Osteoblast (primary cell): ENCODE measurements at regions not wholly inside any gene's neighbourhood (a gene's known extent, or its start where the extent isn't known, plus 50 kb on each side); places are given as distances from the start of the nearest gene placed in this dataset.

Source experiments
- DNase-seq: peaks from one replicate; pipeline ENCODE4 v3.0.0; 2011; ENCODE audit warnings: low spot score, mixed read lengths; ENCODE audit not compliant: insufficient read length; ENCODE audit errors: missing footprints
- H2AFZ ChIP-seq: 2 replicates; pipeline ENCODE4 v1.6.0; 2011; ENCODE audit warnings: mild to moderate bottlenecking, low read length
- H3K27ac ChIP-seq: 2 replicates; pipeline ENCODE4 v1.5.1; 2011; ENCODE audit warnings: mild to moderate bottlenecking, low read depth, low read length, moderate library complexity
- H3K27me3 ChIP-seq: 2 replicates; pipeline ENCODE4 v1.6.0; 2012; ENCODE audit warnings: mild to moderate bottlenecking, control low read depth, inconsistent platforms, low read length, moderate library complexity; ENCODE audit not compliant: insufficient read depth
- H3K36me3 ChIP-seq: 2 replicates; pipeline ENCODE4 v1.5.1; 2011; ENCODE audit warnings: mild to moderate bottlenecking, low read length, control low read depth, moderate library complexity; ENCODE audit not compliant: insufficient read depth
- H3K4me1 ChIP-seq: 2 replicates; pipeline ENCODE4 v1.5.1; 2011; ENCODE audit warnings: mild to moderate bottlenecking, low read length, control low read depth, moderate library complexity; ENCODE audit not compliant: insufficient read depth
- H3K4me2 ChIP-seq: 2 replicates; pipeline ENCODE4 v1.6.0; 2011; ENCODE audit warnings: mild to moderate bottlenecking, low read length; ENCODE audit not compliant: insufficient read depth
- H3K4me3 ChIP-seq: fragments of 200-600 bp; sonication (generic); 3 replicates; pipeline ENCODE4 v1.5.1; 2012; ENCODE audit warnings: mild to moderate bottlenecking, low read length, inconsistent platforms; ENCODE audit not compliant: insufficient read depth
- H3K79me2 ChIP-seq: 2 replicates; pipeline ENCODE4 v1.6.0; 2012; ENCODE audit warnings: mild to moderate bottlenecking, low read length, control low read depth, inconsistent platforms; ENCODE audit not compliant: insufficient read depth
- H3K9me3 ChIP-seq: 2 replicates; pipeline ENCODE4 v1.5.1; 2011; ENCODE audit warnings: low read depth, low read length, control low read depth
- H4K20me1 ChIP-seq: 2 replicates; pipeline ENCODE4 v1.6.0; 2012; ENCODE audit warnings: mild to moderate bottlenecking, low read length, control low read depth; ENCODE audit not compliant: insufficient read depth
- CTCF ChIP-seq: IDR thresholded peaks from 2 replicates; pipeline ENCODE4 v1.5.1; 2011; ENCODE audit warnings: mild to moderate bottlenecking, low read depth, low read length, moderate library complexity; ENCODE audit errors: extremely low read depth

- Histone ChIP-seq H3K9me3 (peaks cover 2% of the 10 kb centered on the region), H2AFZ (no peak overlapping the region), H3K79me2 (no peaks in the 10 kb centered on the region), H3K4me3 (no peak overlapping the region), H3K4me2 (no peak overlapping the region), H3K4me1 (no peaks in the 10 kb centered on the region), H3K27me3 (no peaks in the 10 kb centered on the region), H3K27ac (no peak overlapping the region), H4K20me1 (no peaks in the 10 kb centered on the region), H3K36me3 (no peaks in the 10 kb centered on the region)
- no peak for DNase-seq
- no peak for TF ChIP-seq CTCF
These were observed 1313.0 kb upstream of the FAM98A start for GRCh38 chr2:34912084-34912483.

- Histone ChIP-seq H3K27me3 (no peaks in the 10 kb centered on the region), H3K9me3 (peaks cover 2% of the 10 kb centered on the region), H3K4me2 (no peak overlapping the region), H4K20me1 (no peaks in the 10 kb centered on the region), H3K79me2 (no peaks in the 10 kb centered on the region), H3K4me3 (no peak overlapping the region), H2AFZ (no peak overlapping the region), H3K27ac (no peak overlapping the region), H3K4me1 (no peaks in the 10 kb centered on the region), H3K36me3 (no peaks in the 10 kb centered on the region)
- no peak for DNase-seq
- no peak for TF ChIP-seq CTCF
These were observed 1311.0 kb upstream of the FAM98A start for GRCh38 chr2:34909992-34910705.

- Histone ChIP-seq H3K36me3 (no peaks in the 10 kb centered on the region), H3K79me2 (no peaks in the 10 kb centered on the region), H3K27me3 (no peaks in the 10 kb centered on the region), H3K4me1 (no peaks in the 10 kb centered on the region), H3K9me3 (no peaks in the 10 kb centered on the region), H3K4me2 (no peak overlapping the region), H3K4me3 (no peak overlapping the region), H3K27ac (no peak overlapping the region), H2AFZ (no peak overlapping the region), H4K20me1 (no peaks in the 10 kb centered on the region)
- no peak for DNase-seq
- no peak for TF ChIP-seq CTCF
These were observed 1308.7 kb upstream of the FAM98A start for GRCh38 chr2:34907812-34908211.

GRCh38 chr2:34901739-34902138 lies 1302.6 kb upstream of the FAM98A start:
- no peaks in the 10 kb centered on the region for H3K4me1 ChIP-seq

More at GRCh38 chr2:34901739-34902138, 1302.6 kb upstream of the FAM98A start:
- H3K36me3 ChIP-seq, result no peaks in the 10 kb centered on the region
- no peak overlapping the region for H3K4me3 ChIP-seq
- no peak for TF ChIP-seq CTCF
- no peaks in the 10 kb centered on the region for H4K20me1 ChIP-seq
- no peaks in the 10 kb centered on the region for H3K27me3 ChIP-seq
- no peak overlapping the region for H3K4me2 ChIP-seq
- DNase-seq, result no peak
- no peaks in the 10 kb centered on the region for H3K9me3 ChIP-seq
- H3K27ac ChIP-seq, result no peak overlapping the region
- no peak overlapping the region for H2AFZ ChIP-seq
- no peaks in the 10 kb centered on the region for H3K79me2 ChIP-seq
